NCI-H526 (cell line): ENCODE measurements at regions not wholly inside any gene's neighbourhood (a gene's known extent, or its start where the extent isn't known, plus 50 kb on each side); places are given as distances from the start of the nearest gene placed in this dataset.
"Not testable (repeated sequence)": the region's sequence is repeated elsewhere in the genome, so short reads cannot be mapped to it uniquely, and the experiment has no call there.

Source experiments
- DNase-seq, 2 experiments: peaks; one replicate each; lab custom pipeline; 2025; lab: John Stamatoyannopoulos, UW

DNA sequence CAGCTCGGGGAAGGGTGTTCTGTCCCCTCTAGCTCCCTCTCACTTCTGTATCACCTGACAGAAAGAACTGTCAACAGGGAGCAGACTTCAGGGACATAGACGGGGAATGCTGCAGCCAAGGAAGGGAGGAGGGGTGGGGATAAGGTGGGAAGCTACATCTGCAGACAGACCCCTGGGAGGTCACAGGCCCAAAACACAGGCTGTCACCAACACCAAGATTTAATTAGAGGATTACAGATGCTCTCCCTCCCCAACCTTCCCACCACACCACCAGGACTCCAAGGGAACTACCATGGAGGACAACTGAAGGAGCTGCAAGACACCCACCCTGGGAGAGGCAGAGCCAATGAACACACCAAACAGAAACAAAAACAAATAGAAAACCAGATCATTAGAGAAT lies 425.2 kb upstream of the VSTM2A start:
- DNase-seq: no peak

DNA sequence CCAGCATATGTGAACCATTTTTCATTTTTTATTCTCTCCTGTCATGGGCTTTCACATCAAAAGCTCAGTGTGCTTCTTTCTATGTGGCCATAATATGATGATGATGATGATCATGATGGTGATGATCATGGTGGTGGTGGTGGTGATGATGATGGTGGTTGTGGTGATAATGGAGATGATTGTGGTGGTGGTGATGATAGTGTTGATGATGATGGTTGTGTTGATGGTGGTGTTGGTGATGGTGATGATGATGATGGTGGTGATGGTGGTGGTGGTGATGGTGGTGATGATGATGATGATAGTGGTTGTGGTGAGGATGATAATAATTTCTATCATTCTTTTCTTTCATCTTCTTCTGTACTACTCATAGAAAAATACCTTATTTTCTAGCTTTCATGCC lies 413.1 kb upstream of the VSTM2A start:
- DNase-seq: no peak

GRCh38 chr7:54141576-54141975 lies 400.6 kb upstream of the VSTM2A start:
- no peak for DNase-seq

GRCh38 chr7:54145716-54146115 lies 396.5 kb upstream of the VSTM2A start:
- no peak for DNase-seq

DNA sequence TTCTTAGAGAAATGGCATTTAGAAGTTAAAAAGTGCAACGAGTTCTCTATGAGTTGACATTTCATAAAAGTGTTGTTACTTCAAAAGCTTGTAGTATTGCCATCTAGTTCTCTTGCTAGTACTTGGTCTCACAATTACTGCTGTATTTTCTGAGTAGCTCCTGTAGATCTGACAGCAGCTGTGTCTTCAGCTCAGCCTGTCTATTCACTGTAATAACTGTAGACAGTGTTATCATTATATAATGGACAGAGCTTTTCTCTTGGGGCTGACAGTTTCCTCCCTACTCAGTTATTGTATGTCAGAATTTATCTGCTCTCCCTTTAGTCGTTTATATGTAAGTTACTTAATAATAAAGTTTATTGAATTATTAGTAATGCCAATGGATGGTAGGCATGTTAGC lies 388.7 kb upstream of the VSTM2A start:
- no peak for DNase-seq

DNA sequence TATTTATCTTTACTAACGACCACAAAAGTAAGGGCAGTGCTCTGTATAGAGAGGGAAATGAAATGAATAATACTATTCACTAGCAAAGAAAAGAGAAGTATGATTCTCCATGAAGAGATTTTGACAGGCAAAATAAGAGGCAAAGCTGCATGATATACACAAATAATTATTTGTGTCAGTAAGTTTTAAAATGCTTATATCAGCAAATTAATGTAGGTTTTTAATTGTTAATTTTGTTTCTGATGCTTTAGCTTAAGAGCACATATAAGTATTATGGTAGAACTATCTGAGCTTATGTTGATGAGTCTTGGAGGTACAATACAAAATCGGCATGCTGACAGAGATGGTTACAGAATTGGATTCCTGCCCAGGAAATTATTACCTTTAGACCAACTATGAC lies 383.1 kb upstream of the VSTM2A start:
- DNase-seq: no peak

- DNase-seq: no peak
Observed at GRCh38 chr7:54161621-54162020, 380.6 kb upstream of the VSTM2A start.

DNA sequence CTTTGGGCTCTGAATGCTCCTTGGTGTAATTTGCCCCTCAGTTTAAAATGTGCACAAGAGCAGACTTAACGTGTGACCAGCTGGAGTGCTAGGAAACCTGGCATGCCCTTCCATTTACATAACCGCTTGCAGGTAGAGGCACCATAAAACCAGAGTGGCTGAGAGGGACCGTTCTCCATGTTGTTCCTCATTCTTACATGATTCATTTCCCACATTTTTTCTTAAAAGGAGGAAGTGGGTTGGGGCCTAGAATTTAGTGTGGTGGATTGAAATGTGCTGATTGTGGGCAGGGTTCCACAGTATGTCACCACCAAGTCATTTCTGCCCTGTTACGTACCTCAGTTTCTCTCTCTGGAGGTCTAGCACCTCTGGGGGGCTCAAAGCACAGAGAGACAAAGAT lies 375.8 kb upstream of the VSTM2A start:
- DNase-seq: no peak

DNA sequence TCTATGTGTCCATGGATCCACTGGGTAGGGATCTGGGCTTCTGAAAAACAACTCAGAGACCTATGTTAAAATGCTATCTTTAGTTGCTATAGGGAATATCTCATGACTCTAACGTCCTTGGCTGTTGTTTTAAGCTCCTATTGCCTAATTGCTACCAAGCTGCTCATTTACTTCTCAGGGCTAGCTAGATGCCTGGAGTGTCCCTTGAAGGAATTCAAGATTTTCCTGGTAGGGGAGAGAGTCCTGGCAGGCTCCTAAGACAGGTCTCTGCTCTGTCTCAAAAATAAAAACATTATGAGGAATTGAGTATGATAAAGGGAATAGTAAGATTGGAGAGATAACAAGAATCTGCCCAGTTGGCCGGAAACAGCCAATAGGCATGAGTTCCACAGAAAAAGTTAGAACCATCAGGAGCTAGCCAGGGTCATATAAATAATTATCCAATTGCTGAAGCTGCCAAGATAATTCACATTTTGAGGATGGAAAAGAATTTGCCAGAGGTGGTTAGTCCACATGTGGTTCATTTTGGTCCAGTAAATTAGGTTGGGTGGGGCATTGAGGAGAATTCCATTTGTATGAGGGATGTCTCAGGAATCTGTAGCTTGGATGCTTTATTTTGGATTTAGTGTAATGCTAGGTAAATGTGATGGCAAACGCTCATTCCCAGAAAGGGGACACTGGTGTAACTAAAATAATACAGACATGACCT lies 362.7 kb upstream of the VSTM2A start:
- no peak for DNase-seq

DNA sequence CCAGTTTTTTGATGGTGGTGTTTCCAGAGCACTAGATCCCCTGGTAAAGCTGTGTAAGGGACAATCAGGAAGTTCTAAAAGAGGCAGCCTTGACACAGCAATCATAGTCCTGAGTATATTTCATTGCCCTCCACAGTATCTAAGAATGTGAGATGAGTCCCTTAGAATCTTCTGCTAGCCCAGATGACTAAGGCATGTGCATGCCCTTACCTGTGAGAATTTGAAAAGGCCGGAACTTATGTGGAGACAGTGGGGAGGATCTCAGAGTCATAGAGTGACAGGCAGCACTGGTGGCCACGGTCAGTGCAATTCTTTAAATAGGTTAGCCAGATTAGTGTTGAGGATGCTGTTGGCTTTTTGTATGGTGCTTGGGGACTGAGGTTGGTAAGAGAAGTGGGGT lies 361.4 kb upstream of the VSTM2A start:
- no peak for DNase-seq

DNA sequence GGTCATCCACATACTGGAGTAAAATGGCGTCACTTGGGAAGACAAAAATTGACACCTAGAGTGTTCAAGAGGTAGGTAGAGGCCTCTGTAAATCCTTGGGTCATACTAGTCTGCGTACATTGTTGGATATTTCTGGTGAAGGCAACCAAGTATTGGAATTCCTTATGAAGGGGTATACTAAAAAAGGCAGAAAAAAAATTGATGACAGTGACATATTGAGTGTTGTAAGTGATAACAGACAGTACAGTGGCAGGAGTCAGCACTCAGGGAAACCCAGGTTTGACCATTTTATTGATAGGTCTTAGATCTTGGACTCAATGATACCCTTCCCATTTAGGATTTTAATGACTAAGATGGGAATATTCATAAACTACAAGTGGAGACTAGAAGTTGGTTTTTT lies 359.1 kb upstream of the VSTM2A start:
- no peak for DNase-seq

DNA sequence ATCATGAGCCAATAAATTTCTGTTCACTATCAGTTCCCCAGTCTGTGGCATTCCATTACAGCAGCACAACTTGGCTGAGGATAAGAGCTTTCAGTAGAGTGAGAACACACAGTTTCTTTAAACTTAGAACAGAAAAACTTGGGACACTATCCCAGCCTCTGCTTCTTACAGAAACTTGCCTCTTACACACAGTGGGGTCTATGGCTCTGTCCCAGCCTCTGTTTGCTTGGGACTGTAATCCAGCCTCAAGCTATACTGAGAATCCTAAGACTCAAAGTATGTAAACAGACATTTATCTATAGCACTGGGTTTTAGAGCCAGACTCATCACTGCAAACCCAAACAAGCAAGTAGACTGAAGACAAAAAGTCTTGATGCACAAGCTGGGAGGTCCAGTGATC lies 355.8 kb upstream of the VSTM2A start:
- no peak for DNase-seq

GRCh38 chr7:54187886-54188685 lies 354.1 kb upstream of the VSTM2A start:
- no peak for DNase-seq

DNA sequence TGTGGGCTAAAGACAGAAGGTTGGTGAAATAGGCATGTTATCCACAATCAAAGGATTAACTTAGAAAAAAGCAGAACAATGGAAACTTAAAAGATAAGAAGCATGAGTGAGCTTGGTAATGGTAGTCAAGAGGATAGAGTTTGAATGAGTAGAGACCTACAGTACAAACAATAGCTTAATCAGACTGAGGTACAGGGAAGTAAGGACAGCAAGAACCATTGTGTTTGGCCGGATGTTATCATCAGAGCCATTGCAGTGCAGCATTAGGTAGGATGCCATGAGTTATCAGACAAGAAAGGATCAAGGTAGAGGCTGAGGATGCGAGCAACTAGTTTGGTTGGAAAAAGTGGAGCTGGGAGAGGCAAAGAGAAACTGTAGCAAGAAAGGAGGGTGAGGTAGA lies 353.3 kb upstream of the VSTM2A start:
- no peak for DNase-seq

GRCh38 chr7:54189330-54189729 lies 352.8 kb upstream of the VSTM2A start:
- no peak for DNase-seq

DNA sequence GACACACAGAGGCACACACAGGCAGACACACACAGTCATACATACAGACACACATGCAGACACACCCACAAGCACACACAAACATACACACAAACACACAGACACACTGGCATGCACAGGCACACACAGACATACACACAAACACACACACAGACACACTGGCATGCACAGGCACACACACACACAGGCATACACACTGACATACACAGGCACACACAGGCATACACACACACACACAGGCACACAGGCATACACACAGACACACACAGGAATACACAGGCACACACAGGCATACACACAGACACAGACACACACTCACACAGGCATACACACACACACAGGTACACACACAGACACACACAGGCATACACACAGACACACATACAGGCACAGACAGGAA lies 340.7 kb upstream of the VSTM2A start:
- no peak for DNase-seq

DNA sequence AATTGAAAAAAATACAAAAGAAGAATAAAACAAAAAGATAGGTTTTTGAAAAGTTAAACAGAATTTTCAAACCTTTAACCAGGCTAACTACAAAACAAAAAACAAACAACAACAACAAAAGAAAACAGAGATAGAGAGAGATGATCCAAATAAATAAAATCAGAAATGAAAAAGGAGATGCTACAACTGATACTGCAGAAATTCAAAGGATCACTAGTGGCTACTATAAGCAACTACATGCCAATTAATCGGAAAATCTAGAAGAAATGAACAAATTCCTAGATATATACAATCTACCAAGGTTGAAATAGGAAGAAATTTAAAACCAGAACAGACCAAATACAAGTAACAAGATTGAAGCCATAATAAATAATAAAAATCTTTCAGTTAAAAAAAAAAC lies 326.8 kb upstream of the VSTM2A start:
- DNase-seq: no peak

DNA sequence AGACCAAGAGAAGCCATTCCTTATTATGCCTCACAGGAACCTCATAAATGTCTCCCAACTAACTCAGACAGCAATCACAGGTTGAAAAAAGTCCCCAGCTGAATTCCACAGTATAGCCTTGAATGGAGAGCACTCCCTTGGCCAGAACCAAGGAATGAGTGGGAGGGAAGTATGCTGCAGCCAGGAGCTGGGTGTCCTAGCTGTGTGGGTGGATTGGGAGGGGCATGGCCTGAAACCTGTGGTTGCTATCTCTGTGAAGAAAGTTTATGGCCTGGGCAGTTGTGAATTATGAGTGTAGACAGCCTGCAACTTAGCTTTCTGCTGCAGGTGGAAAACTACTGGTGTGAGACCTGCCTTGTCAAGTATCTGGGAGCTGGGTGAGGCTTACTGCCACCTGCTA lies 316.1 kb upstream of the VSTM2A start:
- not testable (repeated sequence) for DNase-seq

- DNase-seq: no peak
Observed at GRCh38 chr7:54242776-54243175, 299.4 kb upstream of the VSTM2A start.

- DNase-seq: no peak
Observed at GRCh38 chr7:54245020-54245419, 297.2 kb upstream of the VSTM2A start.

- no peak for DNase-seq
Observed at GRCh38 chr7:54249686-54250085, 292.5 kb upstream of the VSTM2A start.

DNA sequence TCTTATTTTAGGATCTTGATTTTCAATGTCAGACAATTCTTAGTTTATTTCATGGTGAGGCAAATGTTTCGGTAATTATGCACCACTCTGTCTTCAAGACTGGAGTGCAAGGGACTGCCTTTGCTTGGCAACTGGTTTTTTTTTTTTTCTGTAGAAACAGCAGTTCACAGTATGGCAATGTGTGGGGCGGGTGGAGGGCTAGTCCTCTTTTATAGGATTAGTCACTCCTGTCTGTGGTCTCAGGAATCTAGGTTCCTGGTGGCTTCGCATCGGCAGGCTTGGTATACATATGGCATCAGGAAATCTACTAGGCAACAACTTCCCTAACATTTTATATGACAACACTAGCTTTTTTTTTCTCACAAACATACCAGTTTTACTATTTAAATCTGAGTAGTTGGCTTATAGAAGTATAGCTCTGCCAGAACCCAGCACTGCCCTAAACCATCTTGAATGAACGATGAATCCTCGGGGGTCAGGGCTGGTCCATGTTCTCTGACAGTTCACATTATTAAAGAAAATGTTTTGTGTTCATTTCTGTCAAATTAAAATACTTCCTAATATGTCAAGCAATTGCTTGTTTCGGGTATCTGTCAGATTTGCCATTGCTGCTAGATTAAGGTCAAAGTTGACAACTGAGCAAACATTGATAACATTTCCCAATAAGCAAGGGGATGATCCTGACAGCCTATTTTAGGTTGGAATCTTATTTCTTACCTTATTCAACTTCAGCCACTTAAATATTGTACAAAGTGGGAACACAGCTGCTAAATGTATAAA lies 289.7 kb upstream of the VSTM2A start:
- DNase-seq: no peak

DNA sequence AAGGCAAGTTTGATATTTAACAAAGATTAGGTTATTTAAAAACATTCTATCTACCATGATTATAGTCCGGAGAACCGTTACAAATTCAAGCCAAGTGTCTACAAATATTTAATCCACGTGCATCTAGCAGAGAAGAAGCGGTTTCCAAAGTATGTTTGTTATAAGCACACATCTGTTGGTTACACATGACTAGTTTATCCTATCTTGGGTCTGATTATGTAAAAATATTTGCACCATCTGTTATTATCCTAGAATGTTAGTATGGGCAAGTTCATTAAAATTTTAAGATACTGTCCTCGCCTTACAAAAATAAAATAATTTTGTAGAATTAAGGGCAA lies 289.2 kb upstream of the VSTM2A start:
- DNase-seq: no peak
